Heart left ventricle (tissue), 16 donors: ENCODE measurements at regions not wholly inside any gene's neighbourhood (a gene's known extent, or its start where the extent isn't known, plus 50 kb on each side); places are given as distances from the start of the nearest gene placed in this dataset.

Experiments used
- ATAC-seq, 4 donors: fragments of 200-7000 bp; cut with Tn5 transposase; one replicate each; pipeline ENCODE4 v1.9.1; 2020 to 2022; ENCODE audit warnings: moderate library complexity in 4 of 4, mild to moderate bottlenecking in 3 of 4, moderate number of reproducible peaks in 1 of 4
- DNase-seq, 5 donors: peaks; one replicate each; pipeline ENCODE4 v3.0.0-alpha.2; 2020
- H3K27ac ChIP-seq, 12 donors: fragments of 200-600 bp; sonication (generic) in 4 of 12; one replicate each; pipeline versions ENCODE4 v1.5.0 to v1.8.0; 2016 to 2022; ENCODE audit warnings: mild to moderate bottlenecking in 2 of 12
- H3K27me3 ChIP-seq, 9 donors: fragments of 200-600 bp; sonication (generic) in 2 of 9; one replicate each; pipeline versions ENCODE4 v1.5.1 to v1.8.0; 2016 to 2022; ENCODE audit warnings: mild to moderate bottlenecking in 3 of 9
- H3K36me3 ChIP-seq, 9 donors: fragments of 200-600 bp; sonication (generic) in 2 of 9; one replicate each; pipeline versions ENCODE4 v1.5.0 to v1.8.0; 2018 to 2022; ENCODE audit warnings: mild to moderate bottlenecking in 2 of 9
- H3K4me1 ChIP-seq, 12 donors: fragments of 200-600 bp; sonication (generic) in 4 of 12; one replicate each; pipeline versions ENCODE4 v1.5.0 to v1.8.0; 2016 to 2022; ENCODE audit warnings: mild to moderate bottlenecking in 3 of 12
- H3K4me3 ChIP-seq, 12 donors: fragments of 200-600 bp; sonication (generic) in 4 of 12; one replicate each; pipeline versions ENCODE4 v1.5.0 to v1.8.0; 2017 to 2022; ENCODE audit warnings: mild to moderate bottlenecking in 9 of 12, moderate library complexity in 4 of 12
- H3K9me3 ChIP-seq, 12 donors: fragments of 200-600 bp; sonication (generic) in 4 of 12; one replicate each; pipeline versions ENCODE4 v1.5.0 to v1.8.0; 2016 to 2022; ENCODE audit warnings: mild to moderate bottlenecking in 1 of 12
- CTCF ChIP-seq, 12 donors: fragments of 200-600 bp; sonication (generic) in 4 of 12; IDR thresholded peaks; one replicate each; pipeline versions ENCODE4 v1.5.0 to v1.8.0; 2018 to 2022; ENCODE audit warnings: antibody characterized with exemption in 12 of 12, mild to moderate bottlenecking in 5 of 12
- POLR2A ChIP-seq, 2 donors: fragments of 450-650 bp; IDR thresholded peaks; one replicate each; pipeline ENCODE4 v1.6.1; 2017; ENCODE audit warnings: antibody characterized with exemption in 2 of 2, mild to moderate bottlenecking in 2 of 2, moderate library complexity in 2 of 2
- WGBS, 4 donors: extraction: QIAGEN DNeasy Blood & Tissue Kit in 2 of 4; methylation state at CpG; one replicate each; pipeline versions ENCODE4 v1.1.5 to v1.1.7; 2013 to 2018; 5-methylcytosine and 5-hydroxymethylcytosine counted together
- intact Hi-C, 10 donors: fragments of 100-400 bp; cut with DNase I; formaldehyde crosslinking; loops; one replicate each; pipeline versions ENCODE4 v1.11.1 to v1.14.2; 2022
- donor health status: ischemic (EF 13 %, LVEDD 7.1; RV severe dilation, severe dysfunction).
- donor health status: healthy with polysubstance abuse.
- donor health status: DM: no; HTN: yes; CAD: no.
- donor health status: DM: no; HTN: no; CAD: no.
- donor health status: ischemic (EF 25% LVEDD 6.9; RV normal size, moderate dysfunction).
- donor health status: ischemic (EF 25% LVEDD 5.7; RV mildly dilated, moderate dysfunction).
- donor health status: healthy.
- donor health status: DM: yes; HTN: yes; CAD: no.
- donor health status: ischemic (EF 35%, LVEDD 5.7; RV mildly dilated, moderate dysfunction).
- donor health status: nonischemic (EF 11% LVEDD 7.7; RV severe dilation, severe dysfunction).
- donor health status: DM: yes; HTN: yes; CAD: no.
- donor health status: PGD.
- donor health status: ischemic (EF 29% LVEDD 5.4; RV normal size, mild dysfunction).
- donor health status: nonischemic (EF 23%, LVEDD 6.1; RV moderate dilation, normal function).

GRCh38 chr17:65355246-65355645 is 206.2 kb downstream of the AXIN2 start:
- WGBS, 4 donors: 49 to 67% (median 58%) methylated on average over 4 of the region's 4 CpGs
- TF ChIP-seq CTCF (IDR thresholded peaks at IDR 0.05) (no peak), POLR2A (IDR thresholded peaks at IDR 0.05) (no peak)
- no peaks in the 10 kb centered on the region for H3K36me3 ChIP-seq
- H3K4me3 ChIP-seq: no peak overlapping the region
- ATAC-seq: no peak
- H3K9me3 ChIP-seq: peaks cover 0 to 6% (median 0%) of the 10 kb centered on the region in 12 donors
- H3K4me1 ChIP-seq: no peaks in the 10 kb centered on the region
- DNase-seq: no peak
- no peak overlapping the region for H3K27ac ChIP-seq
- intact Hi-C loops: no loop called here
- H3K27me3 ChIP-seq: peaks cover 0 to 4% (median 0%) of the 10 kb centered on the region in 9 donors

- no peak overlapping the region for H3K4me3 ChIP-seq
- intact Hi-C loops: no loop called here
- WGBS, 4 donors: 66 to 90% (median 73%) methylated on average over 1 of the region's 1 CpG
- DNase-seq: no peak
- H3K4me1 ChIP-seq: no peaks in the 10 kb centered on the region
- ATAC-seq: no peak
- TF ChIP-seq CTCF (IDR thresholded peaks at IDR 0.05) (no peak), POLR2A (IDR thresholded peaks at IDR 0.05) (no peak)
- H3K9me3 ChIP-seq: peaks cover 0 to 15% (median 0%) of the 10 kb centered on the region in 12 donors
- no peak overlapping the region for H3K27ac ChIP-seq
- H3K27me3 ChIP-seq: peaks cover 0 to 7% (median 0%) of the 10 kb centered on the region in 9 donors
- H3K36me3 ChIP-seq: no peaks in the 10 kb centered on the region
Observed at GRCh38 chr17:65349916-65350315, 211.5 kb downstream of the AXIN2 start.

- intact Hi-C loops: no loop called here
- no peaks in the 10 kb centered on the region for H3K4me1 ChIP-seq
- peaks cover 0 to 7% (median 0%) of the 10 kb centered on the region in 9 donors for H3K27me3 ChIP-seq
- 76 to 85% (median 79%) methylated on average over 2 of the region's 2 CpGs for WGBS, 4 donors
- no peak overlapping the region for H3K27ac ChIP-seq
- H3K9me3 ChIP-seq: peaks cover 0 to 17% (median 0%) of the 10 kb centered on the region in 12 donors
- DNase-seq (no peak), ATAC-seq (no peak)
- TF ChIP-seq POLR2A (IDR thresholded peaks at IDR 0.05): no peak
- H3K36me3 ChIP-seq: no peaks in the 10 kb centered on the region
- H3K4me3 ChIP-seq: no peak overlapping the region
Observed at GRCh38 chr17:65346166-65346565, 209.0 kb downstream of the RGS9 start.

- TF ChIP-seq CTCF (IDR thresholded peaks at IDR 0.05) (no peak), POLR2A (IDR thresholded peaks at IDR 0.05) (no peak)
- Histone ChIP-seq H3K9me3 (peaks cover 0 to 23% (median 3%) of the 10 kb centered on the region in 12 donors), H3K27ac (no peak overlapping the region), H3K36me3 (no peaks in the 10 kb centered on the region), H3K4me3 (no peak overlapping the region), H3K27me3 (peaks cover 0 to 5% (median 0%) of the 10 kb centered on the region in 9 donors), H3K4me1 (no peaks in the 10 kb centered on the region)
- intact Hi-C loops: no loop called here
- DNase-seq (no peak), ATAC-seq (no peak)
- 67 to 75% (median 74%) methylated on average over 15 of the region's 15 CpGs for WGBS, 4 donors
Observed at GRCh38 chr17:65345261-65346005, 208.3 kb downstream of the RGS9 start.

GRCh38 chr17:65340401-65340800 is 203.2 kb downstream of the RGS9 start:
- intact Hi-C loops: no loop called here
- Histone ChIP-seq H3K4me3 (no peak overlapping the region), H3K9me3 (peaks cover 0 to 31% (median 6%) of the 10 kb centered on the region in 12 donors), H3K27ac (no peak overlapping the region), H3K36me3 (no peaks in the 10 kb centered on the region), H3K27me3 (peaks cover 0 to 5% (median 0%) of the 10 kb centered on the region in 9 donors), H3K4me1 (no peaks in the 10 kb centered on the region)
- no peak for TF ChIP-seq CTCF (IDR thresholded peaks at IDR 0.05)
- TF ChIP-seq POLR2A (IDR thresholded peaks at IDR 0.05): no peak
- DNase-seq (no peak), ATAC-seq (no peak)
